H1 (cell line): ENCODE measurements at regions not wholly inside any gene's neighbourhood (a gene's known extent, or its start where the extent isn't known, plus 50 kb on each side); places are given as distances from the start of the nearest gene placed in this dataset.

ENCODE experiments used
- CBX8 ChIP-seq: fragments of 300-800, 300-1000 bp; sonication (generic); IDR thresholded peaks from 2 replicates; pipeline ENCODE4 v1.7.1; 2016; ENCODE audit warnings: low read depth, low read length, borderline replicate concordance
- CTCF ChIP-seq, 3 experiments: IDR thresholded peaks; 1 replicate in 2 of 3; 2 replicates in 1 of 3; pipeline versions ENCODE4 v1.5.1 to v1.6.1; 2011; ENCODE audit warnings: low read length in 3 of 3, mild to moderate bottlenecking in 3 of 3, inconsistent platforms in 2 of 3, low read depth in 1 of 3, moderate library complexity in 1 of 3; ENCODE audit not compliant: insufficient read depth in 1 of 3; ENCODE audit errors: control extremely low read depth in 1 of 3
- EP300 ChIP-seq, 2 experiments: IDR thresholded peaks; 1 replicate in 1 of 2; 2 replicates in 1 of 2; pipeline ENCODE4 v1.6.1; 2011 to 2012; ENCODE audit warnings: low read depth in 2 of 2, low read length in 2 of 2, mild to moderate bottlenecking in 2 of 2, borderline replicate concordance in 1 of 2, inconsistent platforms in 1 of 2, moderate library complexity in 1 of 2
- POLR2A ChIP-seq, 2 experiments: IDR thresholded peaks; 1 replicate in 1 of 2; 2 replicates in 1 of 2; pipeline ENCODE4 v1.6.1; 2011; ENCODE audit warnings: low read depth in 2 of 2, low read length in 2 of 2, mild to moderate bottlenecking in 2 of 2; ENCODE audit errors: control extremely low read depth in 1 of 2
- TEAD4 ChIP-seq: IDR thresholded peaks from 2 replicates; pipeline ENCODE4 v1.6.1; 2012; ENCODE audit warnings: low read depth, low read length, inconsistent platforms, mixed read lengths

- TF ChIP-seq TEAD4 (no peak), EP300 (IDR thresholded peaks at IDR 0.05; ENCODE audit: borderline replicate concordance in 1 of 2, low read depth in 2 of 2, low read length in 2 of 2) (no peak), CTCF (IDR thresholded peaks at IDR 0.05; ENCODE audit: control extremely low read depth in 1 of 3, insufficient read depth in 1 of 3, low read depth in 1 of 3, low read length in 3 of 3) (no peak), CBX8 (no peak), POLR2A (IDR thresholded peaks at IDR 0.05; ENCODE audit: control extremely low read depth in 1 of 2, low read depth in 2 of 2, low read length in 2 of 2) (no peak)
Measured at GRCh38 chr2:21194858-21195271, 71.1 kb downstream of the TDRD15 start.
